Body of pancreas (tissue), 4 donors: ENCODE measurements at regions not wholly inside any gene's neighbourhood (a gene's known extent, or its start where the extent isn't known, plus 50 kb on each side); places are given as distances from the start of the nearest gene placed in this dataset.
"Not testable (repeated sequence)": the region's sequence is repeated elsewhere in the genome, so short reads cannot be mapped to it uniquely, and the experiment has no call there.

Source experiments
- ATAC-seq: fragments of 150-250 bp; one replicate; pipeline ENCODE4 v1.9.1; 2016
- DNase-seq, 4 donors: peaks; one replicate each; pipeline ENCODE4 v3.0.0-alpha.2; 2019
- H3K27ac ChIP-seq, 4 donors: fragments of 200-600 bp; sonication (generic); 1 replicate in 3 of 4; 2 replicates in 1 of 4; pipeline versions ENCODE4 v1.5.1 to v1.6.1; 2016 to 2019; ENCODE audit warnings: mild to moderate bottlenecking in 1 of 4, mixed read lengths in 1 of 4, moderate library complexity in 1 of 4
- H3K27me3 ChIP-seq, 2 donors: fragments of 200-600 bp; sonication (generic); one replicate each; pipeline ENCODE4 v1.6.0; 2016; ENCODE audit warnings: mild to moderate bottlenecking in 1 of 2
- H3K36me3 ChIP-seq, 2 donors: fragments of 200-600 bp; sonication (generic); replicated peaks in 1 of 2; 2 replicates each; pipeline ENCODE4 v1.5.1; 2016; ENCODE audit warnings: low read depth in 2 of 2; ENCODE audit not compliant: insufficient read depth in 1 of 2
- H3K4me1 ChIP-seq: fragments of 200-600 bp; sonication (generic); one replicate; pipeline ENCODE4 v1.6.0; 2016
- H3K4me3 ChIP-seq, 2 donors: fragments of 200-600 bp; sonication (generic); 1 replicate in 1 of 2; 2 replicates in 1 of 2; pipeline ENCODE4 v1.5.1; 2016 to 2019
- H3K9me3 ChIP-seq, 3 donors: fragments of 200-600 bp; sonication (generic); 1 replicate in 2 of 3; 2 replicates in 1 of 3; pipeline ENCODE4 v1.5.1; 2016
- CTCF ChIP-seq, 7 experiments: fragments of 450-650 bp in 4 of 7; fragments of 200-600 bp in 3 of 7; sonication (generic) in 3 of 7; IDR thresholded peaks; one replicate each; pipeline ENCODE4 v1.5.1; 2016 to 2019; ENCODE audit warnings: antibody characterized with exemption in 7 of 7
- POLR2A ChIP-seq, 3 donors: fragments of 450-650 bp; IDR thresholded peaks; one replicate each; pipeline ENCODE4 v1.6.1; 2016; ENCODE audit warnings: antibody characterized with exemption in 3 of 3, mild to moderate bottlenecking in 2 of 3
- WGBS, 2 donors: methylation state at CpG; one replicate each; pipeline ENCODE4 v1.1.5; 2017; 5-methylcytosine and 5-hydroxymethylcytosine counted together
- intact Hi-C: fragments of 100-400 bp; cut with DNase I; formaldehyde crosslinking; loops from one replicate; pipeline ENCODE4 v1.15.1; 2023

- intact Hi-C loops: no loop called here
- no peaks in the 10 kb centered on the region for H3K9me3 ChIP-seq
- TF ChIP-seq CTCF (IDR thresholded peaks at IDR 0.05) (no peak), POLR2A (IDR thresholded peaks at IDR 0.05) (no peak)
- no peak overlapping the region for H3K4me3 ChIP-seq
- 79 to 87% methylated on average over 2 of the region's 2 CpGs for WGBS, 2 donors
- no peak for ATAC-seq
- no peaks in the 10 kb centered on the region for H3K27me3 ChIP-seq
- no peaks in the 10 kb centered on the region for H3K4me1 ChIP-seq
- no peak for DNase-seq
- no peaks in the 10 kb centered on the region for H3K36me3 ChIP-seq
- H3K27ac ChIP-seq: no peak overlapping the region
These were observed 63.9 kb downstream of the NFKBIZ start for GRCh38 chr3:101913168-101913567.

DNA sequence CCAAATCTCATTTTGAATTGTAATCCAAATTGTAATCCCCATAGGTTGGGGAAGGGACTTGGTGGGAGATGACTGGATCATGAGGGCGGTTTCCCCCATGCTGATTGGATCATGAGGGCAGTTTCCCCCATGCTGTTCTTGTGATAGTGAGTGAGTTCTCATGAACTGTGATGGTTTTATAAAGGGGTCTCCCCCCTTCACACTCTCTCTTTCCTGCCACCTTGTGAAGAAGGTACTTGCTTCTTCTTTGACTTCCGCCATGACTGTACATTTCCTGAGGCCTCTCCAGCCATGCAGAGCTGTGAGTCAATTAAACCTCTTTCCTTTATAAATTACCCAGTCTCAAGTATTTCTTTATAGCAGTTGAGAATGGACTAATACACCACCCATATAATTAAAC, 68.4 kb downstream of the NFKBIZ start:
- H3K4me1 ChIP-seq, H3K27me3 ChIP-seq, H3K9me3 ChIP-seq, H3K4me3 ChIP-seq, intact Hi-C loops, DNase-seq, ATAC-seq, H3K27ac ChIP-seq, H3K36me3 ChIP-seq: not testable (repeated sequence)
- 98% methylated on average over 2 of the region's 2 CpGs for WGBS, 2 donors

GRCh38 chr3:101922151-101922725, 72.9 kb downstream of the NFKBIZ start:
- H3K4me1 ChIP-seq, H3K4me3 ChIP-seq, H3K9me3 ChIP-seq, DNase-seq, ATAC-seq, H3K27ac ChIP-seq, H3K36me3 ChIP-seq, intact Hi-C loops, H3K27me3 ChIP-seq: not testable (repeated sequence)
- WGBS, 2 donors: 93 to 94% methylated on average over 3 of the region's 3 CpGs

- H3K4me1 ChIP-seq, DNase-seq, intact Hi-C loops, ATAC-seq, H3K27me3 ChIP-seq, H3K9me3 ChIP-seq, H3K27ac ChIP-seq, H3K4me3 ChIP-seq, H3K36me3 ChIP-seq: not testable (repeated sequence)
- WGBS, 2 donors: 90 to 94% methylated on average over 2 of the region's 2 CpGs
These were observed 75.3 kb downstream of the NFKBIZ start for GRCh38 chr3:101924621-101925020.

DNA sequence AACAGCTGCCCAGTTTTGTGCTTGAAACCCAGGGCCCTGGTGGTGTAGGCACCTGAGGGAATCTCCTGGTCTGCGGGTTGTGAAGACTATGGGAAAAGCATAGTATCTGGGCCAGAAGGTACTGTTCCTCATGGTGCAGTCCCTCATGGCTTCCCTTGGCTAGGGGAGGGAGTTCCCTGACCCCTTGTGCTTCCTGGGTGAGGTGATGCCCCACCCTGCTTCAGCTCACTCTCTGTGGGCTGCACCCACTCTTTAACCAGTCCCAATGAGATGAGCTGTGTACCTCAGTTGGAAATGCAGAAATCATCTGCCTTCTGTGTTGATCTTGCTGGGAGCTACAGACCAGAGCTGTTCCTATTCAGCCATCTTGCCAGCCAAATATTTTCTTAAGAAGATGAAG, 75.8 kb downstream of the NFKBIZ start:
- H3K27me3 ChIP-seq, DNase-seq, H3K4me1 ChIP-seq, H3K9me3 ChIP-seq, H3K27ac ChIP-seq, H3K4me3 ChIP-seq, ATAC-seq, H3K36me3 ChIP-seq, intact Hi-C loops: not testable (repeated sequence)
- 100% methylated on average over 1 of the region's 1 CpG; no CpG with 5 or more reads in 1 of the 2 donors for WGBS, 2 donors

- DNase-seq (no peak), ATAC-seq (no peak)
- 28 to 39% methylated on average over 2 of the region's 2 CpGs for WGBS, 2 donors
- intact Hi-C loops: no loop called here
- Histone ChIP-seq H3K36me3 (no peaks in the 10 kb centered on the region), H3K27ac (no peak overlapping the region), H3K27me3 (no peaks in the 10 kb centered on the region), H3K4me3 (no peak overlapping the region), H3K4me1 (peaks cover 5% of the 10 kb centered on the region), H3K9me3 (no peaks in the 10 kb centered on the region)
- no peak for TF ChIP-seq CTCF (IDR thresholded peaks at IDR 0.05)
- no peak for TF ChIP-seq POLR2A (IDR thresholded peaks at IDR 0.05)
These were observed 76.2 kb downstream of the NFKBIZ start for GRCh38 chr3:101925564-101925963.

DNA sequence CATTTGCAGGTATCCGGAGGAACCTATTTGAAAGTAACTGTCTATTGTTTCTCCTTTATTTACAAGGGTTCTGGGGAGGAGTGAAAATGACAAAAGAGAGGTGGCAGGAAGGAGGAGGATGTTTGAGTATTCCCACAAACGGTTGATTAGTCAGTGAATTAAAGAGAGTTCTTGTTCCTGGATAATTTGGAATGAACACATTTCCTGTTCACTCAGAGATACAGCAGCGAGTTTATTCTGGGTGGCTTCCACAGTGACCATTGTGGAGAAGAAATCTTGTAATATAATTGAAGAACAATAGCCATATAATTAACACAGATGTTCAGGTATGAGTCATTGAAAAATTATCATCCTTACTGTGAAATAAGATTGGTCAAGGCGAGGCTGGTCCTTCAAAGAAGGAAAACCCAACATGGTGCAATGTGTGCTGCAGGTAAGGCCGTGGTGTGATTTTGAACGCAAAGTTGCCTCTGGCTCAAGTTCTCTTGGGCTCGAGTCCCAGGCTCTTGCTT, 77.3 kb downstream of the NFKBIZ start:
- DNase-seq (no peak), ATAC-seq (no peak)
- WGBS, 2 donors: 73 to 74% methylated on average over 7 of the region's 7 CpGs
- Histone ChIP-seq H3K4me3 (no peak overlapping the region), H3K27me3 (no peaks in the 10 kb centered on the region), H3K36me3 (no peaks in the 10 kb centered on the region), H3K27ac (no peak overlapping the region), H3K4me1 (peaks cover 5% of the 10 kb centered on the region), H3K9me3 (no peaks in the 10 kb centered on the region)
- intact Hi-C loops: no loop called here
- TF ChIP-seq CTCF (IDR thresholded peaks at IDR 0.05) (no peak), POLR2A (IDR thresholded peaks at IDR 0.05) (no peak)
